ENCODE measurements at regions not wholly inside any gene's neighbourhood (a gene's known extent, or its start where the extent isn't known, plus 50 kb on each side); places are given as distances from the start of the nearest gene placed in this dataset.

DNA sequence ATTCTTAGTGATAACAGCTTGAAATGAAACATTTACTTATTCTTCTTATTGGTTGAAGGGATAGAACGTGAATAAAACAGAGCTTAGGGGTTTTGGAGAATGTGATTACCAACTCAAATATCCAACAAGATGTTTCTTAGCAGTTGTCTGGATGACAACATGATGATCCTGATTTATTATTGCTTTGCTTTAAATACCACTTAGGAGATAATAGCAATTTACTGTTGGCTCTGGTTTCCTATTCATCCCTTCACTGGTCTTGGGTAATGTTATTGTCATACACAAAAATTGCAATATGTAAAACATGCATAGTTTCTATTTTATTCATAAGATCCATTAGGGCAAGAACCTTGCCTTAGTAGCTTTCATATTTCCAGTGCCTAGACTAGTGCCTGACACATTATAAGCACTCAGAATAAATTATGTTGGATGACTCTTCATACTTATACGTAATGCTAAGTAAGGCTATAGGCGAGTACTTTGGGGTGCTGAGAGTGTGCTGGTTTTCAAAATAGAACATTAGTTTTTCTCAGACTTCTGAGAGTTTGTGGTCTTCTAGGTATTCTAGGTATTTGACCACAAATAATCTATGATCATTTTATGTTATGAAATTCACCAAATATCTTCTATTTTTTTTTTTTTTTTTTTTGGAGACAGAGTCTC lies 58.6 kb upstream of the PGRMC2 start (continued):
- TF ChIP-seq, protein P1, sequence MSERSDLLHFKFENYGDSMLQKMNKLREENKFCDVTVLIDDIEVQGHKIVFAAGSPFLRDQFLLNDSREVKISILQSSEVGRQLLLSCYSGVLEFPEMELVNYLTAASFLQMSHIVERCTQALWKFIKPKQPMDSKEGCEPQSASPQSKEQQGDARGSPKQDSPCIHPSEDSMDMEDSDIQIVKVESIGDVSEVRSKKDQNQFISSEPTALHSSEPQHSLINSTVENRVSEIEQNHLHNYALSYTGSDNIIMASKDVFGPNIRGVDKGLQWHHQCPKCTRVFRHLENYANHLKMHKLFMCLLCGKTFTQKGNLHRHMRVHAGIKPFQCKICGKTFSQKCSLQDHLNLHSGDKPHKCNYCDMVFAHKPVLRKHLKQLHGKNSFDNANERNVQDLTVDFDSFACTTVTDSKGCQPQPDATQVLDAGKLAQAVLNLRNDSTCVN (tag by site-specific recombination; optimal IDR thresholded peaks at IDR 0.05) = no peak
- TF ChIP-seq, protein P2, sequence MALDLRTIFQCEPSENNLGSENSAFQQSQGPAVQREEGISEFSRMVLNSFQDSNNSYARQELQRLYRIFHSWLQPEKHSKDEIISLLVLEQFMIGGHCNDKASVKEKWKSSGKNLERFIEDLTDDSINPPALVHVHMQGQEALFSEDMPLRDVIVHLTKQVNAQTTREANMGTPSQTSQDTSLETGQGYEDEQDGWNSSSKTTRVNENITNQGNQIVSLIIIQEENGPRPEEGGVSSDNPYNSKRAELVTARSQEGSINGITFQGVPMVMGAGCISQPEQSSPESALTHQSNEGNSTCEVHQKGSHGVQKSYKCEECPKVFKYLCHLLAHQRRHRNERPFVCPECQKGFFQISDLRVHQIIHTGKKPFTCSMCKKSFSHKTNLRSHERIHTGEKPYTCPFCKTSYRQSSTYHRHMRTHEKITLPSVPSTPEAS (tag by site-specific recombination; IDR thresholded peaks at IDR 0.05) = no peak
- TF ChIP-seq ZFHX2 (tag by site-specific recombination; conservative IDR thresholded peaks at IDR 0.05) = no peak
- no peak for TF ChIP-seq TCF7L2 (IDR thresholded peaks at IDR 0.05; ENCODE audit: borderline replicate concordance, low read depth, low read length)
- TF ChIP-seq KLF7 (tag by site-specific recombination; IDR thresholded peaks at IDR 0.05; ENCODE audit: borderline replicate concordance) = no peak
- TF ChIP-seq, protein P3, sequence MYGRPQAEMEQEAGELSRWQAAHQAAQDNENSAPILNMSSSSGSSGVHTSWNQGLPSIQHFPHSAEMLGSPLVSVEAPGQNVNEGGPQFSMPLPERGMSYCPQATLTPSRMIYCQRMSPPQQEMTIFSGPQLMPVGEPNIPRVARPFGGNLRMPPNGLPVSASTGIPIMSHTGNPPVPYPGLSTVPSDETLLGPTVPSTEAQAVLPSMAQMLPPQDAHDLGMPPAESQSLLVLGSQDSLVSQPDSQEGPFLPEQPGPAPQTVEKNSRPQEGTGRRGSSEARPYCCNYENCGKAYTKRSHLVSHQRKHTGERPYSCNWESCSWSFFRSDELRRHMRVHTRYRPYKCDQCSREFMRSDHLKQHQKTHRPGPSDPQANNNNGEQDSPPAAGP (tag by site-specific recombination; IDR thresholded peaks at IDR 0.05) = no peak
- TF ChIP-seq, protein P4, sequence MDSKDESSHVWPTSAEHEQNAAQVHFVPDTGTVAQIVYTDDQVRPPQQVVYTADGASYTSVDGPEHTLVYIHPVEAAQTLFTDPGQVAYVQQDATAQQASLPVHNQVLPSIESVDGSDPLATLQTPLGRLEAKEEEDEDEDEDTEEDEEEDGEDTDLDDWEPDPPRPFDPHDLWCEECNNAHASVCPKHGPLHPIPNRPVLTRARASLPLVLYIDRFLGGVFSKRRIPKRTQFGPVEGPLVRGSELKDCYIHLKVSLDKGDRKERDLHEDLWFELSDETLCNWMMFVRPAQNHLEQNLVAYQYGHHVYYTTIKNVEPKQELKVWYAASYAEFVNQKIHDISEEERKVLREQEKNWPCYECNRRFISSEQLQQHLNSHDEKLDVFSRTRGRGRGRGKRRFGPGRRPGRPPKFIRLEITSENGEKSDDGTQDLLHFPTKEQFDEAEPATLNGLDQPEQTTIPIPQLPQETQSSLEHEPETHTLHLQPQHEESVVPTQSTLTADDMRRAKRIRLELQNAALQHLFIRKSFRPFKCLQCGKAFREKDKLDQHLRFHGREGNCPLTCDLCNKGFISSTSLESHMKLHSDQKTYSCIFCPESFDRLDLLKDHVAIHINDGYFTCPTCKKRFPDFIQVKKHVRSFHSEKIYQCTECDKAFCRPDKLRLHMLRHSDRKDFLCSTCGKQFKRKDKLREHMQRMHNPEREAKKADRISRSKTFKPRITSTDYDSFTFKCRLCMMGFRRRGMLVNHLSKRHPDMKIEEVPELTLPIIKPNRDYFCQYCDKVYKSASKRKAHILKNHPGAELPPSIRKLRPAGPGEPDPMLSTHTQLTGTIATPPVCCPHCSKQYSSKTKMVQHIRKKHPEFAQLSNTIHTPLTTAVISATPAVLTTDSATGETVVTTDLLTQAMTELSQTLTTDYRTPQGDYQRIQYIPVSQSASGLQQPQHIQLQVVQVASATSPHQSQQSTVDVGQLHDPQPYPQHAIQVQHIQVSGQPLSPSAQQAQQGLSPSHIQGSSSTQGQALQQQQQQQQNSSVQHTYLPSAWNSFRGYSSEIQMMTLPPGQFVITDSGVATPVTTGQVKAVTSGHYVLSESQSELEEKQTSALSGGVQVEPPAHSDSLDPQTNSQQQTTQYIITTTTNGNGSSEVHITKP (tag by site-specific recombination; IDR thresholded peaks at IDR 0.05) = no peak
- TF ChIP-seq ZNF426 (tag by site-specific recombination; IDR thresholded peaks at IDR 0.05) = no peak
- no peak for TF ChIP-seq ZNF157 (tag by site-specific recombination; IDR thresholded peaks at IDR 0.05)

DNA sequence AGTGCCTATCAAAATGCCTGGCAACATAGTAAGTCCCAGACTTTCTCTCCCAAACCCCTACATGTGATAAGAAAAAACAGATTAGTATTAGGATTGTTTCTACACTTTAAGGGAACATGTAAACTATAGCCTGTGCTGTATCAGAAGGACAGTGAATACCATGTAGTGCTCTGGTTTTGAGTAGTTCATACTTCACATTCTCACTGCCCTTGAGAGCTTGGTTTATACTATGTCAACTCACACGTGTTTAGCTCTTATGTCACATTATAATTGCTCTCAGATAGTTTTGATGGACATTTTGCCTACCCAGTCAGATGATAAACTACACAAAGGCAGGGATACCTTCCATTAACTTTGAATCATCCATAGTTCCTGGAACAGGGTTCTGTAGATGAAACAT lies 58.0 kb upstream of the PGRMC2 start:
- Histone ChIP-seq H3K4me3 (ENCODE audit: low read depth, low read length) (no peak overlapping the region), H3K36me3 (ENCODE audit: control insufficient read depth in 2 of 2, insufficient read depth in 1 of 2, low read length in 2 of 2) (no peaks in the 10 kb centered on the region), H3K9me3 (ENCODE audit: control insufficient read depth, insufficient read depth, low read depth, low read length) (no peaks in the 10 kb centered on the region), H3K27ac (ENCODE audit: extremely low read depth, low read depth, low read length) (no peak overlapping the region), H3K4me1 (ENCODE audit: control insufficient read depth, insufficient read depth, low read length) (no peaks in the 10 kb centered on the region)
- ChIA-PET CTCF (no interaction called here), POLR2A (no interaction called here)
- TF ChIP-seq ZNF596 (tag by site-specific recombination; IDR thresholded peaks at IDR 0.05) (no peak), ZNF777 (tag by site-specific recombination; IDR thresholded peaks at IDR 0.05; ENCODE audit: borderline replicate concordance) (no peak), ZNF175 (tag by site-specific recombination; IDR thresholded peaks at IDR 0.05) (no peak), ZNF626 (tag by site-specific recombination; IDR thresholded peaks at IDR 0.05) (no peak), ZIC2 (tag by site-specific recombination; IDR thresholded peaks at IDR 0.05) (no peak), ZNF24 (tag by site-specific recombination; IDR thresholded peaks at IDR 0.05) (no peak), PRDM1 (tag by site-specific recombination; IDR thresholded peaks at IDR 0.05) (no peak), ZNF146 (tag by site-specific recombination; IDR thresholded peaks at IDR 0.05) (no peak), ZNF2 (tag by site-specific recombination; IDR thresholded peaks at IDR 0.05) (no peak), ZNF133 (tag by site-specific recombination; IDR thresholded peaks at IDR 0.05) (no peak), GFI1B (tag by site-specific recombination; IDR thresholded peaks at IDR 0.05) (no peak), YY1 (tag by site-specific recombination; IDR thresholded peaks at IDR 0.05) (no peak), ZNF169 (tag by site-specific recombination; IDR thresholded peaks at IDR 0.05) (no peak), ZNF140 (tag by site-specific recombination; IDR thresholded peaks at IDR 0.05) (no peak)
- TF ChIP-seq, protein P2 (tag by site-specific recombination; IDR thresholded peaks at IDR 0.05) = no peak
- TF ChIP-seq, protein P5, sequence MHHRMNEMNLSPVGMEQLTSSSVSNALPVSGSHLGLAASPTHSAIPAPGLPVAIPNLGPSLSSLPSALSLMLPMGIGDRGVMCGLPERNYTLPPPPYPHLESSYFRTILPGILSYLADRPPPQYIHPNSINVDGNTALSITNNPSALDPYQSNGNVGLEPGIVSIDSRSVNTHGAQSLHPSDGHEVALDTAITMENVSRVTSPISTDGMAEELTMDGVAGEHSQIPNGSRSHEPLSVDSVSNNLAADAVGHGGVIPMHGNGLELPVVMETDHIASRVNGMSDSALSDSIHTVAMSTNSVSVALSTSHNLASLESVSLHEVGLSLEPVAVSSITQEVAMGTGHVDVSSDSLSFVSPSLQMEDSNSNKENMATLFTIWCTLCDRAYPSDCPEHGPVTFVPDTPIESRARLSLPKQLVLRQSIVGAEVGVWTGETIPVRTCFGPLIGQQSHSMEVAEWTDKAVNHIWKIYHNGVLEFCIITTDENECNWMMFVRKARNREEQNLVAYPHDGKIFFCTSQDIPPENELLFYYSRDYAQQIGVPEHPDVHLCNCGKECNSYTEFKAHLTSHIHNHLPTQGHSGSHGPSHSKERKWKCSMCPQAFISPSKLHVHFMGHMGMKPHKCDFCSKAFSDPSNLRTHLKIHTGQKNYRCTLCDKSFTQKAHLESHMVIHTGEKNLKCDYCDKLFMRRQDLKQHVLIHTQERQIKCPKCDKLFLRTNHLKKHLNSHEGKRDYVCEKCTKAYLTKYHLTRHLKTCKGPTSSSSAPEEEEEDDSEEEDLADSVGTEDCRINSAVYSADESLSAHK (tag by site-specific recombination; IDR thresholded peaks at IDR 0.05) = no peak

All from HEK293 (cell line).